ENCODE measurements at regions not wholly inside any gene's neighbourhood (a gene's known extent, or its start where the extent isn't known, plus 50 kb on each side); places are given as distances from the start of the nearest gene placed in this dataset.

- FAIRE-seq (no peak), ATAC-seq (no peak), DNase-seq (ENCODE audit: low spot score) (no peak)
- WGBS (ENCODE audit: low lambda C conversion rate): 95% methylated on average over 4 of the region's 4 CpGs
- POLR2A ChIA-PET: interaction anchor here (0.6 kb wide), 1 partner anchor 131 kb away, joined by 3 read pairs; the partner anchor contains the start of gene GLUL
- Histone ChIP-seq H3K4me1 (ENCODE audit: insufficient read depth, low read length) (peaks cover 39% of the 10 kb centered on the region), H3K4me2 (ENCODE audit: low read depth, low read length) (no peak overlapping the region), H3K27me3 (ENCODE audit: control insufficient read depth in 1 of 2, insufficient read depth in 2 of 2, low read length in 2 of 2) (no peaks in the 10 kb centered on the region), H3K27ac (ENCODE audit: extremely low read length, insufficient read depth, low read length) (no peak overlapping the region), H4K20me1 (ENCODE audit: insufficient read depth, low read length) (no peaks in the 10 kb centered on the region), H2AFZ (ENCODE audit: low read length) (no peak overlapping the region), H3K9me3 (ENCODE audit: low read length) (no peaks in the 10 kb centered on the region), H3K79me2 (ENCODE audit: insufficient read depth, low read length) (no peaks in the 10 kb centered on the region), H3K4me3 (replicated peaks in 1 of 3; ENCODE audit: insufficient read depth in 1 of 3, low read depth in 2 of 3, low read length in 3 of 3) (no peak overlapping the region), H3K9ac (ENCODE audit: insufficient read depth, low read depth, low read length) (no peak overlapping the region), H3K36me3 (replicated peaks in 1 of 2; ENCODE audit: control insufficient read depth in 1 of 2, insufficient read depth in 2 of 2, low read length in 2 of 2) (no peaks in the 10 kb centered on the region)
- in situ Hi-C loops (cut with HindIII; ENCODE audit: extremely low pct_ligation_motif_present, low pct_unique_long_range_greater_than_20kb) (no loop called here), intact Hi-C loops (cut with micrococcal nuclease; ENCODE audit: unreplicated experiment) (no loop called here)
- CTCF ChIA-PET (ENCODE audit: low intra/inter-chr PET ratio, low total read pairs): no interaction called here
- no TSS peak for BruUV-seq (replicated peaks)
- peak; percentile 22; the same call in 1 of the 2 replicates for TF ChIP-seq STAG1 (CRISPR knock-in tag; IDR thresholded peaks at IDR 0.05)
- TF ChIP-seq, protein P1, sequence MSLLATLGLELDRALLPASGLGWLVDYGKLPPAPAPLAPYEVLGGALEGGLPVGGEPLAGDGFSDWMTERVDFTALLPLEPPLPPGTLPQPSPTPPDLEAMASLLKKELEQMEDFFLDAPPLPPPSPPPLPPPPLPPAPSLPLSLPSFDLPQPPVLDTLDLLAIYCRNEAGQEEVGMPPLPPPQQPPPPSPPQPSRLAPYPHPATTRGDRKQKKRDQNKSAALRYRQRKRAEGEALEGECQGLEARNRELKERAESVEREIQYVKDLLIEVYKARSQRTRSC (CRISPR knock-in tag; IDR thresholded peaks at IDR 0.05; ENCODE audit: low read depth): no peak
These were observed 131.1 kb downstream of the GLUL start for GRCh38 chr1:182260516-182260915.

GRCh38 chr1:182259968-182260367 lies 131.6 kb downstream of the GLUL start:
- H3K9ac ChIP-seq (ENCODE audit: insufficient read depth, low read depth, low read length): no peak overlapping the region
- H3K4me2 ChIP-seq (ENCODE audit: low read depth, low read length): no peak overlapping the region
- no peaks in the 10 kb centered on the region for H3K79me2 ChIP-seq (ENCODE audit: insufficient read depth, low read length)
- ChIA-PET CTCF (ENCODE audit: low intra/inter-chr PET ratio, low total read pairs) (no interaction called here), POLR2A (no interaction called here)
- no peak overlapping the region for H3K4me3 ChIP-seq (replicated peaks in 1 of 3; ENCODE audit: insufficient read depth in 1 of 3, low read depth in 2 of 3, low read length in 3 of 3)
- no peaks in the 10 kb centered on the region for H3K9me3 ChIP-seq (ENCODE audit: low read length)
- in situ Hi-C loops (cut with HindIII; ENCODE audit: extremely low pct_ligation_motif_present, low pct_unique_long_range_greater_than_20kb) (no loop called here), intact Hi-C loops (cut with micrococcal nuclease; ENCODE audit: unreplicated experiment) (no loop called here)
- no TSS peak for BruUV-seq (replicated peaks)
- H3K27ac ChIP-seq (ENCODE audit: extremely low read length, insufficient read depth, low read length): no peak overlapping the region
- 95% methylated on average over 2 of the region's 2 CpGs for WGBS (ENCODE audit: low lambda C conversion rate)
- H4K20me1 ChIP-seq (ENCODE audit: insufficient read depth, low read length): no peaks in the 10 kb centered on the region
- ATAC-seq (no peak), DNase-seq (ENCODE audit: low spot score) (no peak), FAIRE-seq (no peak)
- no peak overlapping the region for H2AFZ ChIP-seq (ENCODE audit: low read length)
- H3K4me1 ChIP-seq (ENCODE audit: insufficient read depth, low read length): peaks cover 44% of the 10 kb centered on the region
- TF ChIP-seq PHF20 (CRISPR knock-in tag; IDR thresholded peaks at IDR 0.05) (no peak), ZNF589 (CRISPR knock-in tag; conservative IDR thresholded peaks at IDR 0.05) (no peak), ZNF367 (CRISPR knock-in tag; IDR thresholded peaks at IDR 0.05; ENCODE audit: borderline replicate concordance) (no peak), ZFP90 (CRISPR knock-in tag; IDR thresholded peaks at IDR 0.05; ENCODE audit: borderline replicate concordance) (no peak), PAWR (CRISPR knock-in tag; IDR thresholded peaks at IDR 0.05; ENCODE audit: borderline replicate concordance) (no peak), CBX5 (CRISPR knock-in tag; IDR thresholded peaks at IDR 0.05; ENCODE audit: borderline replicate concordance) (no peak)
- TF ChIP-seq, protein P2, sequence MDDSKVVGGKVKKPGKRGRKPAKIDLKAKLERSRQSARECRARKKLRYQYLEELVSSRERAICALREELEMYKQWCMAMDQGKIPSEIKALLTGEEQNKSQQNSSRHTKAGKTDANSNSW (CRISPR knock-in tag; IDR thresholded peaks at IDR 0.05; ENCODE audit: borderline replicate concordance): no peak
- TF ChIP-seq, protein P3, sequence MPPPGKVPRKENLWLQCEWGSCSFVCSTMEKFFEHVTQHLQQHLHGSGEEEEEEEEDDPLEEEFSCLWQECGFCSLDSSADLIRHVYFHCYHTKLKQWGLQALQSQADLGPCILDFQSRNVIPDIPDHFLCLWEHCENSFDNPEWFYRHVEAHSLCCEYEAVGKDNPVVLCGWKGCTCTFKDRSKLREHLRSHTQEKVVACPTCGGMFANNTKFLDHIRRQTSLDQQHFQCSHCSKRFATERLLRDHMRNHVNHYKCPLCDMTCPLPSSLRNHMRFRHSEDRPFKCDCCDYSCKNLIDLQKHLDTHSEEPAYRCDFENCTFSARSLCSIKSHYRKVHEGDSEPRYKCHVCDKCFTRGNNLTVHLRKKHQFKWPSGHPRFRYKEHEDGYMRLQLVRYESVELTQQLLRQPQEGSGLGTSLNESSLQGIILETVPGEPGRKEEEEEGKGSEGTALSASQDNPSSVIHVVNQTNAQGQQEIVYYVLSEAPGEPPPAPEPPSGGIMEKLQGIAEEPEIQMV (CRISPR knock-in tag; IDR thresholded peaks at IDR 0.05; ENCODE audit: low read depth): no peak
- no peaks in the 10 kb centered on the region for H3K27me3 ChIP-seq (ENCODE audit: control insufficient read depth in 1 of 2, insufficient read depth in 2 of 2, low read length in 2 of 2)
- H3K36me3 ChIP-seq (replicated peaks in 1 of 2; ENCODE audit: control insufficient read depth in 1 of 2, insufficient read depth in 2 of 2, low read length in 2 of 2): no peaks in the 10 kb centered on the region
